LNCaP clone FGC (cell line): ENCODE measurements at regions not wholly inside any gene's neighbourhood (a gene's known extent, or its start where the extent isn't known, plus 50 kb on each side); places are given as distances from the start of the nearest gene placed in this dataset.
A peak's percentile ranks its signal among the peaks of the same experiment; 100 is the strongest.

ENCODE experiments used
- DNase-seq: peaks from one replicate; pipeline ENCODE4 v3.0.0-alpha.2; 2011; ENCODE audit warnings: low read depth
- H3K4me3 ChIP-seq: 2 replicates; pipeline ENCODE4 v1.5.1; 2011; ENCODE audit warnings: mild to moderate bottlenecking, low read depth, low read length, control low read depth
- CTCF ChIP-seq: IDR thresholded peaks from 2 replicates; pipeline ENCODE4 v1.5.1; 2012; ENCODE audit warnings: mild to moderate bottlenecking; ENCODE audit not compliant: control insufficient read depth, insufficient read depth; ENCODE audit errors: extremely low read depth

GRCh38 chr2:41775366-41776025, 272.3 kb upstream of the PKDCC start:
- no peak for TF ChIP-seq CTCF
- no peak for DNase-seq
- H3K4me3 ChIP-seq: no peak overlapping the region

- no peak overlapping the region for H3K4me3 ChIP-seq
- no peak for TF ChIP-seq CTCF
- DNase-seq: no peak
Measured at GRCh38 chr2:41779888-41780287, 267.9 kb upstream of the PKDCC start.

- DNase-seq: no peak
Measured at GRCh38 chr2:41782306-41783158, 265.3 kb upstream of the PKDCC start.

GRCh38 chr2:41784496-41784895, 263.3 kb upstream of the PKDCC start:
- no peak for TF ChIP-seq CTCF
- DNase-seq: no peak
- H3K4me3 ChIP-seq: no peak overlapping the region

More at GRCh38 chr2:41782306-41783158, 265.3 kb upstream of the PKDCC start:
- peak; percentile 61 for TF ChIP-seq CTCF
- no peak overlapping the region for H3K4me3 ChIP-seq

- H3K4me3 ChIP-seq: no peak overlapping the region
- TF ChIP-seq CTCF: no peak
- DNase-seq: no peak
Measured at GRCh38 chr2:41785251-41786022, 262.4 kb upstream of the PKDCC start.

GRCh38 chr2:41791523-41791922, 256.3 kb upstream of the PKDCC start:
- TF ChIP-seq CTCF: no peak
- no peak overlapping the region for H3K4me3 ChIP-seq
- DNase-seq: no peak
